SK-N-MC (cell line): ENCODE measurements at regions not wholly inside any gene's neighbourhood (a gene's known extent, or its start where the extent isn't known, plus 50 kb on each side); places are given as distances from the start of the nearest gene placed in this dataset.

Experiments
- DNase-seq: peaks from one replicate; pipeline ENCODE4 v3.0.0-alpha.2; 2011; ENCODE audit warnings: low read depth, low spot score
- H3K27ac ChIP-seq: fragments of 200-600 bp; sonication (generic); 2 replicates; pipeline ENCODE4 v1.5.1; 2016; ENCODE audit warnings: mixed run types
- H3K36me3 ChIP-seq: fragments of 200-600 bp; sonication (generic); 2 replicates; pipeline ENCODE4 v1.6.1; 2017; ENCODE audit warnings: antibody characterized with exemption, low read length, mixed read lengths; ENCODE audit not compliant: insufficient read depth
- H3K4me3 ChIP-seq: fragments of 200-600 bp; sonication (generic); 2 replicates; pipeline ENCODE4 v1.5.1; 2016
- H3K9ac ChIP-seq: fragments of 200-600 bp; sonication (generic); 2 replicates; pipeline ENCODE4 v1.8.0; 2017; ENCODE audit warnings: mixed run types, mixed read lengths; ENCODE audit not compliant: insufficient read length
- H3K9me3 ChIP-seq: fragments of 200-600 bp; sonication (generic); 2 replicates; pipeline ENCODE4 v1.6.1; 2017; ENCODE audit warnings: low read depth, mild to moderate bottlenecking, antibody characterized with exemption, low read length, moderate library complexity, mixed read lengths
- EZH2 ChIP-seq: fragments of 200-600 bp; sonication (generic); IDR thresholded peaks from one replicate; pipeline ENCODE4 v1.6.1; 2017; ENCODE audit warnings: antibody characterized with exemption
- FOXP2 ChIP-seq: optimal IDR thresholded peaks from 2 replicates; pipeline ENCODE3; 2011; ENCODE audit warnings: mild to moderate bottlenecking, moderate library complexity; ENCODE audit not compliant: insufficient read depth; ENCODE audit errors: extremely low read length, control extremely low read depth
- POLR2AphosphoS5 ChIP-seq: IDR thresholded peaks from 2 replicates; pipeline ENCODE4 v1.6.1; 2012; ENCODE audit warnings: mild to moderate bottlenecking, low read depth, low read length, borderline replicate concordance

DNA sequence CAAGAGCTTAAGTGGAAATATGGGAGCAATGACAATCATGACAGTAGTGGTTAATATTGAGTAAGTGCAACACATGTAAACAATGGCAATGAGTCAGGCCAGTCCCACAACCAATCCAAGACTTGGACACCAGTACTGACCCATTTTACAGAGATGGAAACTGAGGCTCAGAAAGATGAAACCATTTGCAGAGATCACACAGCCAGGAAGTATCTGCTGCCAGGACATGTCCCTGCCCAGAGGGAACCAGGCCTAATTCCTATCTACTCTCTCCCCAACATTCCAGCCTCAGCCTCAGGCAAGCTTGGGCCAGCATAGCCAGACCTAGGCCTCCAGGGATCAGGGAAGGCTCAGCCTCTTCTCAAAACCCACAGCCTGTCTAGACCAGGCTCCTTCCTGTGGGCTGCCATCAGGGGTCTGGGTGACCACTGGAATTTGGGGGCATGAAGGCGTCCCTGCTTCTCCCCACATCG, 395.1 kb downstream of the MN1 start:
- Histone ChIP-seq H3K36me3 (no peaks in the 10 kb centered on the region), H3K9ac (no peak overlapping the region), H3K27ac (peak overlapping the region; percentile 90), H3K9me3 (no peaks in the 10 kb centered on the region), H3K4me3 (no peak overlapping the region; the same call in 1 of the 2 replicates)
- DNase-seq, result no peak
- TF ChIP-seq FOXP2, result no peak

GRCh38 chr22:27407369-27407985, 394.1 kb downstream of the MN1 start:
- peak; percentile 91 for DNase-seq
- Histone ChIP-seq H3K36me3 (no peaks in the 10 kb centered on the region), H3K9ac (no peak overlapping the region), H3K4me3 (peak overlapping the region; percentile 60), H3K27ac (peak overlapping the region; percentile 90), H3K9me3 (no peaks in the 10 kb centered on the region)
- TF ChIP-seq POLR2AphosphoS5 (no peak), FOXP2 (no peak), EZH2 (no peak)

- Histone ChIP-seq H3K9me3 (no peaks in the 10 kb centered on the region), H3K36me3 (no peaks in the 10 kb centered on the region), H3K9ac (no peak overlapping the region), H3K4me3 (no peak overlapping the region), H3K27ac (no peak overlapping the region)
- no peak for DNase-seq
- TF ChIP-seq FOXP2, result no peak
- TF ChIP-seq EZH2, result no peak
- TF ChIP-seq POLR2AphosphoS5, result no peak
Measured at GRCh38 chr22:27408068-27408467, 393.5 kb downstream of the MN1 start.

DNA sequence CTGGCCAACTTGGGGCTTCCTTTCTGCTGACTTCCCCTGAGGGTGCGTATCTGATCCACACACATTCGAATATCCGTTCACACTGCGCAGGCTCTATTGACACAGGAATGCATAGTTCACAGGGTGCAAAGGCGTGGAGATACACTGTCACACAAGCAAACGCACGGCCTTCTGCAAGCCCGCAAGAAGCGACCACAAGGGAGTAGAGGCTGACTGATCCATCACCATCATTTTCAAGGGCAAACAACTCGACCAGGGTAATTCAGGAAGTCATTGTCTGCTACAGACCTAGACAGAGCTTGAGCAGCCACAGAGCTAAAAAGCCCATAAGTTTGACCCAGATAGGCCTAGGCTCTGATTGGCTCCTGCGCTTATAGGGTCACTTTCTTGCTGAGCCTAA, 392.3 kb downstream of the MN1 start:
- TF ChIP-seq EZH2 (no peak), POLR2AphosphoS5 (no peak), FOXP2 (no peak)
- DNase-seq, result no peak
- Histone ChIP-seq H3K9ac (no peak overlapping the region), H3K9me3 (no peaks in the 10 kb centered on the region), H3K4me3 (no peak overlapping the region), H3K27ac (no peak overlapping the region), H3K36me3 (no peaks in the 10 kb centered on the region)

GRCh38 chr22:27412866-27413445, 388.6 kb downstream of the MN1 start:
- TF ChIP-seq POLR2AphosphoS5 (no peak), FOXP2 (no peak), EZH2 (no peak)
- Histone ChIP-seq H3K36me3 (no peaks in the 10 kb centered on the region), H3K9ac (no peak overlapping the region), H3K4me3 (no peak overlapping the region), H3K27ac (no peak overlapping the region), H3K9me3 (no peaks in the 10 kb centered on the region)
- no peak for DNase-seq

GRCh38 chr22:27413702-27414101, 387.9 kb downstream of the MN1 start:
- TF ChIP-seq EZH2 (no peak), FOXP2 (no peak), POLR2AphosphoS5 (no peak)
- H3K27ac ChIP-seq, result no peak overlapping the region
- H3K9me3 ChIP-seq, result no peaks in the 10 kb centered on the region
- no peaks in the 10 kb centered on the region for H3K36me3 ChIP-seq
- no peak overlapping the region for H3K4me3 ChIP-seq
- no peak for DNase-seq
- no peak overlapping the region for H3K9ac ChIP-seq

GRCh38 chr22:27416511-27417420, 384.8 kb downstream of the MN1 start:
- Histone ChIP-seq H3K9ac (no peak overlapping the region), H3K9me3 (no peaks in the 10 kb centered on the region), H3K36me3 (no peaks in the 10 kb centered on the region), H3K4me3 (peak overlapping the region; percentile 60; the same call in 1 of the 2 replicates), H3K27ac (peak overlapping the region; percentile 70; the same call in 1 of the 2 replicates)
- peak; percentile 53 for DNase-seq
- TF ChIP-seq FOXP2 (peak; percentile 45), EZH2 (no peak)

- Histone ChIP-seq H3K27ac (no peak overlapping the region), H3K36me3 (no peaks in the 10 kb centered on the region), H3K9me3 (no peaks in the 10 kb centered on the region), H3K9ac (no peak overlapping the region), H3K4me3 (no peak overlapping the region)
- TF ChIP-seq FOXP2, result no peak
- no peak for TF ChIP-seq EZH2
- no peak for TF ChIP-seq POLR2AphosphoS5
- no peak for DNase-seq
Measured at GRCh38 chr22:27417421-27417814, 384.1 kb downstream of the MN1 start.
